ENCODE measurements at regions not wholly inside any gene's neighbourhood (a gene's known extent, or its start where the extent isn't known, plus 50 kb on each side); places are given as distances from the start of the nearest gene placed in this dataset.

DNA sequence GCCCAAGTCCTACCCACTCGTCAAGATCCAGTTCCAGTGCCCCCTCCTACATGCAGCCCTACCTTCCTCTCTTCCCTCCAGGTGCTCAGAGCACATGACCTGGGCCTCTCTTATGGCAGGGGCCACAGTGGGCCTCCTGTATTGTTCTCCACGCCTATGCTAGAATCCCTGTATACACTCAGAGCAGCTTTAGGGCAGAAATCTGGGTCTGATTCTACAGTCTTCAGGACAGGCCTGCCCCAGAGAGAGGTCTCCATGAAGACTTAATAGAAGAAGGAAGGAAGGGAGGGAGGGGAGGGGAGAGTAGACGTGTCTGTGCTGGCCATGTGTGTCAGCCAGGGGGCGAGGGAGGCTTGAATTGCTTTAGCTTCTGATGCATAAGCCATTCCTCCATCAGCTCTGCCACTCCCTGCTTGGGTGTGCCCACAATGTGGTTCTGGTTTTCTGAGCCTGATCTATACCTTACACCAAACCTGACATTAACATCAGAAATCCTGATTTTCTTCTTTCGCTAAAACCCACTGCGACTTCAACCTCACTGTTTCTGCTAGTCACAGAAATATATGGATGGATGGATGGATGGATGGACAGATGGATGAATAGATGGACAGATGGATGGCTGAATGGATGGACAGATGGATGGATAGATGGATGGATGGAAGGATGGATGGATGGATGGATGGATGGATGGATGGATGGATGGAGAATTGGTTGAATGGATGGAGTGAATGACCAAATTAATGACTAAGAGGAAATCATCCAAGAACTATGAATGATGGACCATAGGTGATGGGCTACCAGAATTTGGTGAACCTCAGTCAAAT lies 56.6 kb upstream of the PRDM11 start:
- TF ChIP-seq, protein P1, sequence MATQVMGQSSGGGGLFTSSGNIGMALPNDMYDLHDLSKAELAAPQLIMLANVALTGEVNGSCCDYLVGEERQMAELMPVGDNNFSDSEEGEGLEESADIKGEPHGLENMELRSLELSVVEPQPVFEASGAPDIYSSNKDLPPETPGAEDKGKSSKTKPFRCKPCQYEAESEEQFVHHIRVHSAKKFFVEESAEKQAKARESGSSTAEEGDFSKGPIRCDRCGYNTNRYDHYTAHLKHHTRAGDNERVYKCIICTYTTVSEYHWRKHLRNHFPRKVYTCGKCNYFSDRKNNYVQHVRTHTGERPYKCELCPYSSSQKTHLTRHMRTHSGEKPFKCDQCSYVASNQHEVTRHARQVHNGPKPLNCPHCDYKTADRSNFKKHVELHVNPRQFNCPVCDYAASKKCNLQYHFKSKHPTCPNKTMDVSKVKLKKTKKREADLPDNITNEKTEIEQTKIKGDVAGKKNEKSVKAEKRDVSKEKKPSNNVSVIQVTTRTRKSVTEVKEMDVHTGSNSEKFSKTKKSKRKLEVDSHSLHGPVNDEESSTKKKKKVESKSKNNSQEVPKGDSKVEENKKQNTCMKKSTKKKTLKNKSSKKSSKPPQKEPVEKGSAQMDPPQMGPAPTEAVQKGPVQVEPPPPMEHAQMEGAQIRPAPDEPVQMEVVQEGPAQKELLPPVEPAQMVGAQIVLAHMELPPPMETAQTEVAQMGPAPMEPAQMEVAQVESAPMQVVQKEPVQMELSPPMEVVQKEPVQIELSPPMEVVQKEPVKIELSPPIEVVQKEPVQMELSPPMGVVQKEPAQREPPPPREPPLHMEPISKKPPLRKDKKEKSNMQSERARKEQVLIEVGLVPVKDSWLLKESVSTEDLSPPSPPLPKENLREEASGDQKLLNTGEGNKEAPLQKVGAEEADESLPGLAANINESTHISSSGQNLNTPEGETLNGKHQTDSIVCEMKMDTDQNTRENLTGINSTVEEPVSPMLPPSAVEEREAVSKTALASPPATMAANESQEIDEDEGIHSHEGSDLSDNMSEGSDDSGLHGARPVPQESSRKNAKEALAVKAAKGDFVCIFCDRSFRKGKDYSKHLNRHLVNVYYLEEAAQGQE (IDR thresholded peaks at IDR 0.05; ENCODE audit: insufficient read depth in 1 of 2, low read depth in 2 of 2, low read length in 2 of 2) = no peak
- TF ChIP-seq FOXP2 (optimal IDR thresholded peaks at IDR 0.05; ENCODE audit: borderline replicate concordance, extremely low read depth, extremely low read length, insufficient read depth) = no peak
- no peak for TF ChIP-seq TAF1 (IDR thresholded peaks at IDR 0.05; ENCODE audit: borderline replicate concordance, insufficient read depth, low read length)
- TF ChIP-seq SIN3A (IDR thresholded peaks at IDR 0.05; ENCODE audit: borderline replicate concordance, insufficient read depth, low read length) = no peak
- TF ChIP-seq POLR2AphosphoS5 (IDR thresholded peaks at IDR 0.05; ENCODE audit: low read depth, low read length) = no peak

All from PFSK-1 (cell line).